Transverse colon (tissue), 4 donors: ENCODE measurements at regions not wholly inside any gene's neighbourhood (a gene's known extent, or its start where the extent isn't known, plus 50 kb on each side); places are given as distances from the start of the nearest gene placed in this dataset.

Experiments
- EP300 ChIP-seq: sonication (generic); formaldehyde crosslinking; IDR thresholded peaks from one replicate; pipeline ENCODE4 v1.6.1; 2017; ENCODE audit warnings: antibody characterized with exemption, low read depth
- POLR2A ChIP-seq: fragments of 450-650 bp; IDR thresholded peaks from one replicate; pipeline ENCODE4 v1.6.1; 2016; ENCODE audit warnings: antibody characterized with exemption, mild to moderate bottlenecking, moderate library complexity
- POLR2AphosphoS5 ChIP-seq, 3 donors: sonication (generic); formaldehyde crosslinking; IDR thresholded peaks; one replicate each; pipeline ENCODE4 v1.6.1; 2016; ENCODE audit warnings: antibody characterized with exemption in 3 of 3
- TF ChIP-seq, protein P1 (sequence below), 5 experiments: fragments of 200-600 bp in 3 of 5; fragments of 450-650 bp in 2 of 5; sonication (generic) in 3 of 5; IDR thresholded peaks; 1 replicate in 2 of 5; 2 replicates in 3 of 5; pipeline ENCODE4 v1.5.1; 2016 to 2017; ENCODE audit warnings: antibody characterized with exemption in 5 of 5, inconsistent platforms in 3 of 5, mild to moderate bottlenecking in 2 of 5, moderate library complexity in 1 of 5

DNA sequence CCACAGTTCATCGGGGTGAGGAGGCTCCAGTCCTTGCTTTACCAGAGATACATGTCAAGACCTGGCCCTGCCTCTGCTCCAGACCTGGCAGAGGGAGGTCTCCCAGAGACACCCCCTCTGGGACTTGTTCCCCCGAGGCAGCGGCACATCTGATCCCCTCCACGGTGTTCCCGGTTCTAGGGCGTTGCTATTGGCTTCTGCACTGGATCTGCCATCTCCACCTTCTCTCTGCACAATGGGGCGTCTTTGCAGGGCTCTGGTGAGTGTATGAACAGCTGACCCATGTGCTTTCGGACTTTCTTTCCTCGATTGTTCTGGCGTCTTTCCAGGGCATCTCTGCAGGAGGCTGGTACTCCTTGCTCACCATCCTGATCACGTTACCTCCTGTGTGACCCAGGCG is 930.4 kb downstream of the TBC1D22A start:
- TF ChIP-seq POLR2A = no peak
- TF ChIP-seq, protein P1, sequence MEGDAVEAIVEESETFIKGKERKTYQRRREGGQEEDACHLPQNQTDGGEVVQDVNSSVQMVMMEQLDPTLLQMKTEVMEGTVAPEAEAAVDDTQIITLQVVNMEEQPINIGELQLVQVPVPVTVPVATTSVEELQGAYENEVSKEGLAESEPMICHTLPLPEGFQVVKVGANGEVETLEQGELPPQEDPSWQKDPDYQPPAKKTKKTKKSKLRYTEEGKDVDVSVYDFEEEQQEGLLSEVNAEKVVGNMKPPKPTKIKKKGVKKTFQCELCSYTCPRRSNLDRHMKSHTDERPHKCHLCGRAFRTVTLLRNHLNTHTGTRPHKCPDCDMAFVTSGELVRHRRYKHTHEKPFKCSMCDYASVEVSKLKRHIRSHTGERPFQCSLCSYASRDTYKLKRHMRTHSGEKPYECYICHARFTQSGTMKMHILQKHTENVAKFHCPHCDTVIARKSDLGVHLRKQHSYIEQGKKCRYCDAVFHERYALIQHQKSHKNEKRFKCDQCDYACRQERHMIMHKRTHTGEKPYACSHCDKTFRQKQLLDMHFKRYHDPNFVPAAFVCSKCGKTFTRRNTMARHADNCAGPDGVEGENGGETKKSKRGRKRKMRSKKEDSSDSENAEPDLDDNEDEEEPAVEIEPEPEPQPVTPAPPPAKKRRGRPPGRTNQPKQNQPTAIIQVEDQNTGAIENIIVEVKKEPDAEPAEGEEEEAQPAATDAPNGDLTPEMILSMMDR (IDR thresholded peaks at IDR 0.05) = no peak
- TF ChIP-seq EP300 = no peak
- TF ChIP-seq POLR2AphosphoS5 (IDR thresholded peaks at IDR 0.05) = no peak
